ENCODE measurements at regions not wholly inside any gene's neighbourhood (a gene's known extent, or its start where the extent isn't known, plus 50 kb on each side); places are given as distances from the start of the nearest gene placed in this dataset.

DNA sequence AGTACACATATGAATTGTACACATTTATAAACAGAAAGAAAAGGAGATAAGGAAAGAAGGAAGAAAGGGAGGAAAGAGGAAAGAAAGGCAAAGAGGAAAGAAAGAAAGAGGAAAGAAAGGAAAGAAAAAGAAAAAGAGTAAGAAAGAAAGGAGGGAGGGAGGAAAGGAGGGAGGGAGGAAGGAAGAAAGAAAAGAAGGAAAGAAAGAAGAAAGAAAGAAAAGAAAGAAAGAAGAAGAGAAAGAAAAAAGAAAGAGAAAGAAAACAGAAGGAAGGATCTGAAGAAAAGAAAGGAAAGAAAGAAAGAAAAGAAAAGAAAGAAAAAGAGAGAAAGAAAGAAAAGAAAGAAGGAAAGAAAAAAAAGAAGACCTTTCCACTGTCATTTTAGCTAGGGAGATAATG, 571.4 kb upstream of the SALL1 start:
- Histone ChIP-seq H3F3A (replicated peaks; ENCODE audit: low read depth) (no peaks in the 10 kb centered on the region), H2AFZ (peak overlapping the region; percentile 70), H3K4me1 (ENCODE audit: insufficient read depth) (0 out of 2 replicates have a peak, but pooled peaks cover 3% of the 10 kb centered on the region), H4K20me1 (replicated peaks; ENCODE audit: insufficient read depth) (no peaks in the 10 kb centered on the region), H3K79me2 (replicated peaks; ENCODE audit: insufficient read depth) (no peaks in the 10 kb centered on the region), H3K9me2 (ENCODE audit: insufficient read depth) (no peaks in the 10 kb centered on the region), H3K27ac (ENCODE audit: low read depth) (no peak overlapping the region), H3K4me2 (no peak overlapping the region), H3K36me3 (ENCODE audit: insufficient read depth) (no peaks in the 10 kb centered on the region), H3K27me3 (ENCODE audit: insufficient read depth) (no peaks in the 10 kb centered on the region), H3K4me3 (no peak overlapping the region)
- Mint-ChIP-seq H3K27me3 (ENCODE audit: insufficient read depth, low read depth, poor library complexity) (peaks cover 2% of the 10 kb centered on the region), H3K4me3 (no peak overlapping the region), H3K36me3 (ENCODE audit: low read depth) (no peaks in the 10 kb centered on the region), H3K9me3 (peaks cover 5% of the 10 kb centered on the region; the same call in 1 of the 3 replicates), H3K4me1 (peaks cover 13% of the 10 kb centered on the region), H3K27ac (no peak overlapping the region)
- no peak for ATAC-seq
- DNase-seq (ENCODE audit: low spot score) = no peak
- TF ChIP-seq POLR2AphosphoS5 (IDR thresholded peaks at IDR 0.05; ENCODE audit: low read depth) (no peak), ZNF331 (CRISPR knock-in tag; IDR thresholded peaks at IDR 0.05; ENCODE audit: low read depth) (no peak), ZNF114 (CRISPR knock-in tag; IDR thresholded peaks at IDR 0.05) (no peak), JUNB (IDR thresholded peaks at IDR 0.05; ENCODE audit: unreplicated experiment) (no peak), EZH2phosphoT487 (IDR thresholded peaks at IDR 0.05; ENCODE audit: unreplicated experiment) (no peak), STAT1 (IDR thresholded peaks at IDR 0.05; ENCODE audit: unreplicated experiment) (no peak), CREB1 (CRISPR knock-in tag; IDR thresholded peaks at IDR 0.05; ENCODE audit: low read depth) (no peak), NANOG (IDR thresholded peaks at IDR 0.05; ENCODE audit: borderline replicate concordance) (no peak), EZH2 (IDR thresholded peaks at IDR 0.05; ENCODE audit: low read depth, unreplicated experiment) (no peak)
- TF ChIP-seq, protein P1, sequence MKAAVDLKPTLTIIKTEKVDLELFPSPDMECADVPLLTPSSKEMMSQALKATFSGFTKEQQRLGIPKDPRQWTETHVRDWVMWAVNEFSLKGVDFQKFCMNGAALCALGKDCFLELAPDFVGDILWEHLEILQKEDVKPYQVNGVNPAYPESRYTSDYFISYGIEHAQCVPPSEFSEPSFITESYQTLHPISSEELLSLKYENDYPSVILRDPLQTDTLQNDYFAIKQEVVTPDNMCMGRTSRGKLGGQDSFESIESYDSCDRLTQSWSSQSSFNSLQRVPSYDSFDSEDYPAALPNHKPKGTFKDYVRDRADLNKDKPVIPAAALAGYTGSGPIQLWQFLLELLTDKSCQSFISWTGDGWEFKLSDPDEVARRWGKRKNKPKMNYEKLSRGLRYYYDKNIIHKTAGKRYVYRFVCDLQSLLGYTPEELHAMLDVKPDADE (IDR thresholded peaks at IDR 0.05) = no peak
- TF ChIP-seq, protein P2, sequence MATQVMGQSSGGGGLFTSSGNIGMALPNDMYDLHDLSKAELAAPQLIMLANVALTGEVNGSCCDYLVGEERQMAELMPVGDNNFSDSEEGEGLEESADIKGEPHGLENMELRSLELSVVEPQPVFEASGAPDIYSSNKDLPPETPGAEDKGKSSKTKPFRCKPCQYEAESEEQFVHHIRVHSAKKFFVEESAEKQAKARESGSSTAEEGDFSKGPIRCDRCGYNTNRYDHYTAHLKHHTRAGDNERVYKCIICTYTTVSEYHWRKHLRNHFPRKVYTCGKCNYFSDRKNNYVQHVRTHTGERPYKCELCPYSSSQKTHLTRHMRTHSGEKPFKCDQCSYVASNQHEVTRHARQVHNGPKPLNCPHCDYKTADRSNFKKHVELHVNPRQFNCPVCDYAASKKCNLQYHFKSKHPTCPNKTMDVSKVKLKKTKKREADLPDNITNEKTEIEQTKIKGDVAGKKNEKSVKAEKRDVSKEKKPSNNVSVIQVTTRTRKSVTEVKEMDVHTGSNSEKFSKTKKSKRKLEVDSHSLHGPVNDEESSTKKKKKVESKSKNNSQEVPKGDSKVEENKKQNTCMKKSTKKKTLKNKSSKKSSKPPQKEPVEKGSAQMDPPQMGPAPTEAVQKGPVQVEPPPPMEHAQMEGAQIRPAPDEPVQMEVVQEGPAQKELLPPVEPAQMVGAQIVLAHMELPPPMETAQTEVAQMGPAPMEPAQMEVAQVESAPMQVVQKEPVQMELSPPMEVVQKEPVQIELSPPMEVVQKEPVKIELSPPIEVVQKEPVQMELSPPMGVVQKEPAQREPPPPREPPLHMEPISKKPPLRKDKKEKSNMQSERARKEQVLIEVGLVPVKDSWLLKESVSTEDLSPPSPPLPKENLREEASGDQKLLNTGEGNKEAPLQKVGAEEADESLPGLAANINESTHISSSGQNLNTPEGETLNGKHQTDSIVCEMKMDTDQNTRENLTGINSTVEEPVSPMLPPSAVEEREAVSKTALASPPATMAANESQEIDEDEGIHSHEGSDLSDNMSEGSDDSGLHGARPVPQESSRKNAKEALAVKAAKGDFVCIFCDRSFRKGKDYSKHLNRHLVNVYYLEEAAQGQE (IDR thresholded peaks at IDR 0.05; ENCODE audit: unreplicated experiment) = no peak
- TF ChIP-seq, protein P3, sequence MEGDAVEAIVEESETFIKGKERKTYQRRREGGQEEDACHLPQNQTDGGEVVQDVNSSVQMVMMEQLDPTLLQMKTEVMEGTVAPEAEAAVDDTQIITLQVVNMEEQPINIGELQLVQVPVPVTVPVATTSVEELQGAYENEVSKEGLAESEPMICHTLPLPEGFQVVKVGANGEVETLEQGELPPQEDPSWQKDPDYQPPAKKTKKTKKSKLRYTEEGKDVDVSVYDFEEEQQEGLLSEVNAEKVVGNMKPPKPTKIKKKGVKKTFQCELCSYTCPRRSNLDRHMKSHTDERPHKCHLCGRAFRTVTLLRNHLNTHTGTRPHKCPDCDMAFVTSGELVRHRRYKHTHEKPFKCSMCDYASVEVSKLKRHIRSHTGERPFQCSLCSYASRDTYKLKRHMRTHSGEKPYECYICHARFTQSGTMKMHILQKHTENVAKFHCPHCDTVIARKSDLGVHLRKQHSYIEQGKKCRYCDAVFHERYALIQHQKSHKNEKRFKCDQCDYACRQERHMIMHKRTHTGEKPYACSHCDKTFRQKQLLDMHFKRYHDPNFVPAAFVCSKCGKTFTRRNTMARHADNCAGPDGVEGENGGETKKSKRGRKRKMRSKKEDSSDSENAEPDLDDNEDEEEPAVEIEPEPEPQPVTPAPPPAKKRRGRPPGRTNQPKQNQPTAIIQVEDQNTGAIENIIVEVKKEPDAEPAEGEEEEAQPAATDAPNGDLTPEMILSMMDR (conservative IDR thresholded peaks at IDR 0.05; ENCODE audit: low read depth in 2 of 2) = no peak
- TF ChIP-seq, protein P4, sequence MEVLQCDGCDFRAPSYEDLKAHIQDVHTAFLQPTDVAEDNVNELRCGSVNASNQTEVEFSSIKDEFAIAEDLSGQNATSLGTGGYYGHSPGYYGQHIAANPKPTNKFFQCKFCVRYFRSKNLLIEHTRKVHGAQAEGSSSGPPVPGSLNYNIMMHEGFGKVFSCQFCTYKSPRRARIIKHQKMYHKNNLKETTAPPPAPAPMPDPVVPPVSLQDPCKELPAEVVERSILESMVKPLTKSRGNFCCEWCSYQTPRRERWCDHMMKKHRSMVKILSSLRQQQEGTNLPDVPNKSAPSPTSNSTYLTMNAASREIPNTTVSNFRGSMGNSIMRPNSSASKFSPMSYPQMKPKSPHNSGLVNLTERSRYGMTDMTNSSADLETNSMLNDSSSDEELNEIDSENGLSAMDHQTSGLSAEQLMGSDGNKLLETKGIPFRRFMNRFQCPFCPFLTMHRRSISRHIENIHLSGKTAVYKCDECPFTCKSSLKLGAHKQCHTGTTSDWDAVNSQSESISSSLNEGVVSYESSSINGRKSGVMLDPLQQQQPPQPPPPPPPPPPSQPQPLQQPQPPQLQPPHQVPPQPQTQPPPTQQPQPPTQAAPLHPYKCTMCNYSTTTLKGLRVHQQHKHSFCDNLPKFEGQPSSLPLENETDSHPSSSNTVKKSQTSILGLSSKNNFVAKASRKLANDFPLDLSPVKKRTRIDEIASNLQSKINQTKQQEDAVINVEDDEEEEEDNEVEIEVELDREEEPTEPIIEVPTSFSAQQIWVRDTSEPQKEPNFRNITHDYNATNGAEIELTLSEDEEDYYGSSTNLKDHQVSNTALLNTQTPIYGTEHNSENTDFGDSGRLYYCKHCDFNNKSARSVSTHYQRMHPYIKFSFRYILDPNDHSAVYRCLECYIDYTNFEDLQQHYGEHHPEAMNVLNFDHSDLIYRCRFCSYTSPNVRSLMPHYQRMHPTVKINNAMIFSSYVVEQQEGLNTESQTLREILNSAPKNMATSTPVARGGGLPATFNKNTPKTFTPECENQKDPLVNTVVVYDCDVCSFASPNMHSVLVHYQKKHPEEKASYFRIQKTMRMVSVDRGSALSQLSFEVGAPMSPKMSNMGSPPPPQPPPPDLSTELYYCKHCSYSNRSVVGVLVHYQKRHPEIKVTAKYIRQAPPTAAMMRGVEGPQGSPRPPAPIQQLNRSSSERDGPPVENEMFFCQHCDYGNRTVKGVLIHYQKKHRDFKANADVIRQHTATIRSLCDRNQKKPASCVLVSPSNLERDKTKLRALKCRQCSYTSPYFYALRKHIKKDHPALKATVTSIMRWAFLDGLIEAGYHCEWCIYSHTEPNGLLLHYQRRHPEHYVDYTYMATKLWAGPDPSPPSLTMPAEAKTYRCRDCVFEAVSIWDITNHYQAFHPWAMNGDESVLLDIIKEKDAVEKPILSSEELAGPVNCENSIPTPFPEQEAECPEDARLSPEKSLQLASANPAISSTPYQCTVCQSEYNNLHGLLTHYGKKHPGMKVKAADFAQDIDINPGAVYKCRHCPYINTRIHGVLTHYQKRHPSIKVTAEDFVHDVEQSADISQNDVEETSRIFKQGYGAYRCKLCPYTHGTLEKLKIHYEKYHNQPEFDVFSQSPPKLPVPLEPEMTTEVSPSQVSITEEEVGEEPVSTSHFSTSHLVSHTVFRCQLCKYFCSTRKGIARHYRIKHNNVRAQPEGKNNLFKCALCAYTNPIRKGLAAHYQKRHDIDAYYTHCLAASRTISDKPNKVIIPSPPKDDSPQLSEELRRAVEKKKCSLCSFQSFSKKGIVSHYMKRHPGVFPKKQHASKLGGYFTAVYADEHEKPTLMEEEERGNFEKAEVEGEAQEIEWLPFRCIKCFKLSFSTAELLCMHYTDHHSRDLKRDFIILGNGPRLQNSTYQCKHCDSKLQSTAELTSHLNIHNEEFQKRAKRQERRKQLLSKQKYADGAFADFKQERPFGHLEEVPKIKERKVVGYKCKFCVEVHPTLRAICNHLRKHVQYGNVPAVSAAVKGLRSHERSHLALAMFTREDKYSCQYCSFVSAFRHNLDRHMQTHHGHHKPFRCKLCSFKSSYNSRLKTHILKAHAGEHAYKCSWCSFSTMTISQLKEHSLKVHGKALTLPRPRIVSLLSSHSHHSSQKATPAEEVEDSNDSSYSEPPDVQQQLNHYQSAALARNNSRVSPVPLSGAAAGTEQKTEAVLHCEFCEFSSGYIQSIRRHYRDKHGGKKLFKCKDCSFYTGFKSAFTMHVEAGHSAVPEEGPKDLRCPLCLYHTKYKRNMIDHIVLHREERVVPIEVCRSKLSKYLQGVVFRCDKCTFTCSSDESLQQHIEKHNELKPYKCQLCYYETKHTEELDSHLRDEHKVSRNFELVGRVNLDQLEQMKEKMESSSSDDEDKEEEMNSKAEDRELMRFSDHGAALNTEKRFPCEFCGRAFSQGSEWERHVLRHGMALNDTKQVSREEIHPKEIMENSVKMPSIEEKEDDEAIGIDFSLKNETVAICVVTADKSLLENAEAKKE (CRISPR knock-in tag; IDR thresholded peaks at IDR 0.05) = no peak
